Upper lobe of left lung (tissue), 6 donors: ENCODE measurements at regions not wholly inside any gene's neighbourhood (a gene's known extent, or its start where the extent isn't known, plus 50 kb on each side); places are given as distances from the start of the nearest gene placed in this dataset.

ENCODE experiments used
- ATAC-seq, 2 donors: fragments of 200-7000 bp; cut with Tn5 transposase; one replicate each; pipeline ENCODE4 v1.9.1; 2022; ENCODE audit warnings: mild to moderate bottlenecking in 2 of 2, moderate library complexity in 2 of 2; ENCODE audit not compliant: low FRiP score in 2 of 2
- DNase-seq, 2 donors: peaks; one replicate each; pipeline ENCODE4 v3.0.0-alpha.2; 2019 to 2020
- H3K27ac ChIP-seq, 4 donors: fragments of 200-600 bp; sonication (generic); one replicate each; pipeline ENCODE4 v1.5.1; 2016 to 2019
- H3K27me3 ChIP-seq, 4 donors: fragments of 200-600 bp; sonication (generic); one replicate each; pipeline ENCODE4 v1.5.1; 2017 to 2019
- H3K36me3 ChIP-seq, 4 donors: fragments of 200-600 bp; sonication (generic); one replicate each; pipeline ENCODE4 v1.5.1; 2016 to 2019
- H3K4me1 ChIP-seq, 4 donors: fragments of 200-600 bp; sonication (generic); one replicate each; pipeline ENCODE4 v1.5.1; 2018 to 2019
- H3K4me3 ChIP-seq, 4 donors: fragments of 200-600 bp; sonication (generic); one replicate each; pipeline ENCODE4 v1.5.1; 2017 to 2019; ENCODE audit warnings: mild to moderate bottlenecking in 2 of 4, moderate library complexity in 1 of 4
- H3K9me3 ChIP-seq, 4 donors: fragments of 200-600 bp; sonication (generic); one replicate each; pipeline ENCODE4 v1.5.1; 2018 to 2019
- CTCF ChIP-seq, 6 experiments: fragments of 450-650 bp in 4 of 6; fragments of 200-600 bp in 2 of 6; sonication (generic) in 2 of 6; IDR thresholded peaks; one replicate each; pipeline ENCODE4 v1.5.1; 2016 to 2019; ENCODE audit warnings: antibody characterized with exemption in 6 of 6
- EP300 ChIP-seq, 4 donors: sonication (generic); formaldehyde crosslinking; IDR thresholded peaks; one replicate each; pipeline ENCODE4 v1.5.1; 2017; ENCODE audit warnings: antibody characterized with exemption in 4 of 4, control low read depth in 2 of 4
- POLR2A ChIP-seq, 4 donors: fragments of 450-650 bp; IDR thresholded peaks; one replicate each; pipeline ENCODE4 v1.5.1; 2016 to 2017; ENCODE audit warnings: antibody characterized with exemption in 4 of 4, mild to moderate bottlenecking in 2 of 4
- POLR2AphosphoS5 ChIP-seq, 2 donors: sonication (generic); formaldehyde crosslinking; IDR thresholded peaks; one replicate each; pipeline ENCODE4 v1.5.1; 2017; ENCODE audit warnings: antibody characterized with exemption in 2 of 2
- WGBS, 2 donors: methylation state at CpG; one replicate each; pipeline ENCODE4 v1.1.5; 2017 to 2018; 5-methylcytosine and 5-hydroxymethylcytosine counted together
- donor health status: DM: no; HTN: no; CAD: no; lungs with moderate emphysema.
- donor health status: DM: no; HTN: yes; CAD: no; lungs with severe emphysema.

- DNase-seq, result no peak
- H3K4me3 ChIP-seq, result no peak overlapping the region
- H3K4me1 ChIP-seq, result no peaks in the 10 kb centered on the region
- no peak for TF ChIP-seq CTCF (IDR thresholded peaks at IDR 0.05)
- TF ChIP-seq EP300 (IDR thresholded peaks at IDR 0.05), result no peak
- no peak for TF ChIP-seq POLR2A (IDR thresholded peaks at IDR 0.05)
- no peak for TF ChIP-seq POLR2AphosphoS5 (IDR thresholded peaks at IDR 0.05)
- H3K9me3 ChIP-seq, result no peaks in the 10 kb centered on the region
- no peak overlapping the region for H3K27ac ChIP-seq
- no peaks in the 10 kb centered on the region for H3K36me3 ChIP-seq
- no peaks in the 10 kb centered on the region for H3K27me3 ChIP-seq
- ATAC-seq, result no peak
- WGBS, 2 donors, result 80 to 93% methylated on average over 3 of the region's 3 CpGs
Measured at GRCh38 chr5:160479220-160479619, 57.6 kb downstream of the PTTG1 start.

- H3K4me3 ChIP-seq, result no peak overlapping the region
- no peak overlapping the region for H3K27ac ChIP-seq
- H3K27me3 ChIP-seq, result no peaks in the 10 kb centered on the region
- no peak for ATAC-seq
- no peak for DNase-seq
- no peaks in the 10 kb centered on the region for H3K36me3 ChIP-seq
- H3K9me3 ChIP-seq, result no peaks in the 10 kb centered on the region
- no peak for TF ChIP-seq EP300 (IDR thresholded peaks at IDR 0.05)
- no peak for TF ChIP-seq CTCF (IDR thresholded peaks at IDR 0.05)
- TF ChIP-seq POLR2AphosphoS5 (IDR thresholded peaks at IDR 0.05), result no peak
- no peak for TF ChIP-seq POLR2A (IDR thresholded peaks at IDR 0.05)
- no peaks in the 10 kb centered on the region for H3K4me1 ChIP-seq
- 62 to 64% methylated on average over 7 of the region's 7 CpGs for WGBS, 2 donors
Measured at GRCh38 chr5:160479926-160480325, 58.3 kb downstream of the PTTG1 start.

- H3K27me3 ChIP-seq, result no peaks in the 10 kb centered on the region
- no peak overlapping the region for H3K27ac ChIP-seq
- H3K4me3 ChIP-seq, result no peak overlapping the region
- TF ChIP-seq CTCF (IDR thresholded peaks at IDR 0.05), result no peak
- no peak for TF ChIP-seq POLR2A (IDR thresholded peaks at IDR 0.05)
- TF ChIP-seq POLR2AphosphoS5 (IDR thresholded peaks at IDR 0.05), result no peak
- TF ChIP-seq EP300 (IDR thresholded peaks at IDR 0.05), result no peak
- 89 to 100% methylated on average over 1 of the region's 1 CpG for WGBS, 2 donors
- no peaks in the 10 kb centered on the region for H3K4me1 ChIP-seq
- H3K9me3 ChIP-seq, result no peaks in the 10 kb centered on the region
- no peaks in the 10 kb centered on the region for H3K36me3 ChIP-seq
- ATAC-seq (no peak), DNase-seq (no peak)
Measured at GRCh38 chr5:160480652-160481051, 59.0 kb downstream of the PTTG1 start.

- Histone ChIP-seq H3K27ac (no peak overlapping the region), H3K27me3 (no peaks in the 10 kb centered on the region), H3K4me3 (no peak overlapping the region), H3K4me1 (no peaks in the 10 kb centered on the region), H3K36me3 (no peaks in the 10 kb centered on the region), H3K9me3 (no peaks in the 10 kb centered on the region)
- WGBS, 2 donors, result 87 to 95% methylated on average over 2 of the region's 2 CpGs
- ATAC-seq (no peak), DNase-seq (no peak)
- TF ChIP-seq CTCF (IDR thresholded peaks at IDR 0.05) (no peak), POLR2A (IDR thresholded peaks at IDR 0.05) (no peak), EP300 (IDR thresholded peaks at IDR 0.05) (no peak), POLR2AphosphoS5 (IDR thresholded peaks at IDR 0.05) (no peak)
Measured at GRCh38 chr5:160484678-160485077, 63.0 kb downstream of the PTTG1 start.

GRCh38 chr5:160485364-160485969, 63.8 kb downstream of the PTTG1 start:
- H3K9me3 ChIP-seq, result no peaks in the 10 kb centered on the region
- ATAC-seq (no peak), DNase-seq (no peak)
- H3K27ac ChIP-seq, result no peak overlapping the region
- no peaks in the 10 kb centered on the region for H3K4me1 ChIP-seq
- no peak overlapping the region for H3K4me3 ChIP-seq
- H3K27me3 ChIP-seq, result no peaks in the 10 kb centered on the region
- no peaks in the 10 kb centered on the region for H3K36me3 ChIP-seq
- WGBS, 2 donors, result 79 to 83% methylated on average over 5 of the region's 5 CpGs
- no peak for TF ChIP-seq CTCF (IDR thresholded peaks at IDR 0.05)
- no peak for TF ChIP-seq POLR2AphosphoS5 (IDR thresholded peaks at IDR 0.05)
- TF ChIP-seq POLR2A (IDR thresholded peaks at IDR 0.05), result no peak
- TF ChIP-seq EP300 (IDR thresholded peaks at IDR 0.05), result no peak
